HG03575 (cell line): ENCODE measurements at regions not wholly inside any gene's neighbourhood (a gene's known extent, or its start where the extent isn't known, plus 50 kb on each side); places are given as distances from the start of the nearest gene placed in this dataset.

Experiments used
- ATAC-seq: cut with Tn5 transposase; IDR thresholded peaks from one replicate; pipeline ENCODE4 v1.9.1; 2021; ENCODE audit not compliant: unreplicated experiment, insufficient number of reproducible peaks, low FRiP score; ENCODE audit errors: extremely low read depth

DNA sequence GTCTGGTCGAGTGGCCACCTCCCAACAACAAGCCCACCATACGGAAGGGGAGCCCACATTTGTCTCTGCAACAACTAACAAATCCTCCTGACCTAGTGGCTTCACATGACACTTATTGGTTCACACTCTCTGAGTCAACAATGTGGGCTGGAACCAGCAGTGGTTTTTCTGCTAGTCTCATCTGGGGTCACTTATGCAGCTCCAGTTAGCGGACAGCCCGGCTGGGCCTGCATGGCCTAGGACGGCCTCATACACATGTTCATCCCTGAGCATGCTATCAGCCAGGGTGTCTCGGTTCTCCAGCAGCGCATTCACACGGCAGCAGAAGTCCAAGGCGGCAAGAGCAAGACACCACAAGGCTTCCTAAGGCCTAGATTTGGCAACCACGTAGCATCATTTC is 281.7 kb downstream of the XXYLT1 start:
- no peak for ATAC-seq

DNA sequence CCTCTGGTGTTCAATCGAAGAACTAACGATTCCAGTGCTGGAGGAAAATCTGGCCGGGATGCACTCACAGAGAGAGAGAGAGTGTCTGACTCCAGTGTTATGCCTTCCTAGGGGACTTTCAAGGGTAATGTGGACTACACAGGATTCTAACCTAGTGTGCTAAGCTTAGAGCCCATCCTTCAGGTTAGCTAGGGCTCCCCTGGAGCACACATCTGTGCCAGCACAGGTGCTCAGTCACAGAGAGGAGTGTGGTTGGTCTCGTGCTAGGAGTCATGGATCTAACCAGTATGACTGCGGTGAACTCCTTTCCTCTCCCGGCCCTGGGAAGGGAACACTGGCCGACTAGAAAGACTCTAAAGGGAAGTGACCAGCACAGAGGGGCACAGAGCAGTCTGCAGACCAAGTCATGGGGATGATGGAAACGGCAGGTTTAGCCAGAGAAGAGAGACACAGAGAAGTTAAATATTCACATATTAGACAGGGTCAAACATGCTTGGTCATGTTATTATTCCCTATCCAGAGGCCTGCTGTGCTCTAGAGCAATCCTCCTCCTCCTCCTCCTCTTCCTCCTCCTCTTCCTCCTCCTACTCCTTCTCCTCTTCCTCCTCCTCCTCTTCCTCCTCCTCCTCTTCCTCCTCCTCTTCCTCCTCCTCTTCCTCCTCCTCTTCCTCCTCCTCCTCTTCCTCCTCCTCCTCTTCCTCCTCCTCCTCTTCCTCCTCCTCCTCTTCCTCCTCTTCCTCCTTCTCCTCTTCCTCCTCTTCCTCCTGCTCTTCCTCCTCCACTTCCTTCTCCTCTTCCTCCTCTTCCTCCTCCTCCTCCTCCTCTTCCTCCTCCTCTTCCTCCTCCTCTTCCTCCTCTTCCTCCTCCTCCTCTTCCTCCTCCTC is 280.3 kb downstream of the XXYLT1 start:
- ATAC-seq: no peak

DNA sequence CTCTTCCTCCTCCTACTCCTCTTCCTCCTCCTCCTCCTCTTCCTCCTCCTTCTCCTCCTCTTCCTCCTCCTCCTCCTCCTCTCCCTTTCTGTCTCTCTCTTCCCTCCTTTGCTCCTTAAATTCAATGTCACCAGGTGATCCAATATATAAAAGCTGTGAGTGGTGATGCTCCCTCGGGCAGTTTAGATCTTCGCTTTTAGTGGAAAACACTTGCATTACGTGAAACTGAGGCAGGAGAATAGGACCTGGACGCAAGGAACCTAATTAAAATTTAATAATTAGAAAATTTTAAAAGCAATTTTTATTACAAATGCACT is 279.7 kb downstream of the XXYLT1 start:
- ATAC-seq: no peak

DNA sequence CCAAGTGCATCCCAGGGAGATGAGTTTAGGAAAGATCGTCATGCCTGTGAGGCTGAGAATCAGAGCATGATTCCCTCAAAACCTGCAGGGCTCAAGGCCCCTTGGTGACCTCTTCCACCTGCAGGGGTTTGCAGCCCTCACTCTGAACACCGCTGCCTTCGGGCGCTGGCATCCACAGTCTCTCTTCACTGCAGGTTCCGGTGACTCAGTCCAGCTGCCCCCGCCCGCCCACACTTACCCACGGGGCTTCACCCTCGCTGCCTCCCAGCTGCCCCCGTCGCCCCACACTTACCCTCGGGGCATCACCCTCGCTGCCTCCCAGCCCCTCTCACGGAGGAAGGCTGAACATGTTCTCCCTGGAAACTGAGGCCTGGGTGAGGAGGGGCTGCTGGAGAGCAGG is 277.1 kb downstream of the XXYLT1 start:
- no peak for ATAC-seq

DNA sequence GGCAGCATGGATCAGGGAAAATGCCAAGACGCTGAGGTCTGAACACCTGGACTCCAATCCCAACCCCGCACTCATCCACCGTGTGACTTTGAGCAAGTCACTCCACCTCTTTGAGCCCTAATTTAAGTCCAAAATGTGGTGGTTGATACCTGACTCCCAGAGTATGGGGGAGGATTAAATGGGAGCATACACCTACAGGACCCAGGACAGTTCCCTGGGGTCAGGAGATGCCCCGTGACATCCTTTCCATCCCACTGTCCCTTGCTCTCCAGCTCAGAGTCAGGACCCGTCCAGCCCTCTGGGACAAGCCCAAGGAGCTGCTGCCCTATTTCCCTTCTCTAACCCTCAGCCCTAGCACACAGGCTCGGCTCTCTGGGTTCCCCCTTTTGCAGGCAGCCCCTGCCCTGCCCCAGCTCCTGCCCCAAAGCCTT is 276.4 kb downstream of the XXYLT1 start:
- no peak for ATAC-seq

DNA sequence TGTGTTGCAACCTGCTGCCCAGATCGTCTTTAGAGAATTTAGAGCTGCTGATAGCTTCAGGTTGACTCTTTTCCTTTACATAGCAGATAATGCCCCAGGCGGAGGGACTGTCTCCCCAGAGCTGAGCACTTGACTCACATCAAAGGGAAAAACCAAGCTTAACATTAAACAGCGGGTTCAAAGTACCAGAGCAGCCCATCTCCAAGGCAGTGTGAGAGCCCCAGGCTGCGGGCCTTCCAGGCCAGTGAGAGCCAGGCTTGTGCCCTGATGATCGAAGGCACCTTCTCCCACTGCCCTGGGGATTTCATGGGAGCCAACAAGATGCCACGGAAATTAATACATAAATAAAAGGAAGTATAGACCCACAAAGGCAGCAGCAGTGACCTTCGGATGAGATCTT is 275.6 kb downstream of the XXYLT1 start:
- no peak for ATAC-seq

DNA sequence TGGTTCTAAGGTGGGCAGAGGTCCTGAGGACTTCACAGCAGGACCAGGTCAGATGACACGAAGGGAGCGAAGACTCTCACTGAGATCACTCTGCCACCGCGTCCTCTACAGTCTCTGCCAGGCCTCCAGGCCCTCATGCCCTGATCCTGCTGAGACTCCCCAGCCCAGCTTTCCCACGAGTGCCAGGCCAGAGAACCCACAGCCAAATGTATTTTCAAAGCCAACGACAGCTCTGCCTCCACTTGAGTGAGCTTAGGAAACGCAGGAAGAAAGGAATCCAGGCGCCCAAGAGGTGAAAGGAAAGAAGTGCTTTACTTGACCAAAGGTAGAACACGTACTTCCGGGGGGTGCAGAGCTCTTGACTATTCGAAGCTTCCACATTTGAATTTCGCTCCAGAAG is 275.0 kb downstream of the XXYLT1 start:
- ATAC-seq: no peak

DNA sequence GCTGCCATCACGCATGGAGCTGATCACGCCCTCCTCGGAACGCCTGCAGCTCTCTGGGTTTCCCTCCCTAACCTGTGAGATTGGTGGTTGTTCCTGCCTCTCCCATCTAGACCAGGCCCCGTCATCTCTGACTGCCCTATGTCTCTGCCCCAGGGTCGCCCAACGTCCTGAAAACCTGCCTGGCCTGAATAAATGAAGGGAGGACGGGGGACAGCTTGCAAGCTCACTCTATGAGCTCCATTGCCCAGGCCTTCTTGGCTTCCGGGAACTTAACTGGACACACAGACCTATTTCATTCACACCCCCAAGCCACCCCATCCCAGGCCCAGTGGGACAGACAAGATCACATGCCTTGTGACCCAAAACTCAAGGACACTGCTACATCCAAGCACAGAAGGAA is 274.2 kb downstream of the XXYLT1 start:
- ATAC-seq: no peak

DNA sequence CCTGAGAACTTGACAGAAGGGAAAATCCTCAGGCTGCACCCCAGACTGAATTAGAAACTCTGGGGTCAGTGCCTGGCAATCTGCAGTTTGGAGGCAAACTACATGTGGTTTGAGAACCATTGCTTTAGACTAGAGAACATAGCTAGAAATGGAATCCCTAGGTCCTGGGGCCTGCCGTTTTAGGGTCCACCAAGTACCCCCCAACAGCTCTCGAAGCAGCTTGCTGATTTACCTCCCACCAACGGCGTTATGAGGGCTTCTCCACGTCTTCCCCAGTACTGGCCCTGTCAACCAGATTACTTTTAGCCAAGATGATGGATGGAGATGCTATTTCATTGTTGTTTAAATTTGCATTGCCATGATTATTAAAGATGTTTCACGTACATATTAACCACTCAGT is 272.5 kb downstream of the XXYLT1 start:
- ATAC-seq: no peak

DNA sequence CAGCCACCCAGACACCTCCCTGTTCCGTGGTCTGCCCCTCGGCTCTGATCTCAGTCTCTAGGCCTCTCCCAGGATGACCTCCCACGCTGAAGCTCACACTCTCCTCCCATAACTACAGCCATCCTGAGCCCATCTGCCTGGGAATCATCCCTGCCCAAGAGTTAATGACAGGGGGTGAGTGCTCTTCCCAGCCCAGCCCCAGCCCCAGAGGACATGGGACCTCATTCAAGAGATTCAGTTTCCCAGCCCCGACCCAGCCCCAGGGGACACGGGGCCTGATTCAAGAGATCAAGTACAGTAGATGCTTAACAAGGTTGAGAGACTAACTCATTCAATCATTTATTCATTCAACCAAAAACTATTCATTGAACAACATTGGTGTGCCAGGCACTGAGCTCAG is 272.0 kb downstream of the XXYLT1 start:
- no peak for ATAC-seq

DNA sequence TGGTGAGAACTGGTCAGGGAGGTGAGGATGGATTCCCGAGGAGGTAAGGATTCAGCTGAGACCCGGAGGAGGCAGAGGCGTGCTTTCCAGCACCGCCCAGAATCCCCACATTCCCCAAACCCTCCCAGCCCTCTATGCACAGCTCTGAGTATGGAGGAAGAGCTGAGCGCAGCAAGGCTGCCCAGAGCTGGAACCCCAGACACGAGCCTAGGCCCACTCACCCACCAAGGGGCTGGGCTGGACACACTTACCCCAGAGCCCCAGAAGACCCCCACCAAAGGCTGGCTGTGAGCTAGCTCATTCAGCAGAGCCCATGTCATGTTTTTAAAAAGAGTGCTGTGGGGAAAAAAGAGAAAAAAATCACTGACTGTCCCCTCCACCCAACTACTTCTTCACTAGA is 271.5 kb downstream of the XXYLT1 start:
- no peak for ATAC-seq

DNA sequence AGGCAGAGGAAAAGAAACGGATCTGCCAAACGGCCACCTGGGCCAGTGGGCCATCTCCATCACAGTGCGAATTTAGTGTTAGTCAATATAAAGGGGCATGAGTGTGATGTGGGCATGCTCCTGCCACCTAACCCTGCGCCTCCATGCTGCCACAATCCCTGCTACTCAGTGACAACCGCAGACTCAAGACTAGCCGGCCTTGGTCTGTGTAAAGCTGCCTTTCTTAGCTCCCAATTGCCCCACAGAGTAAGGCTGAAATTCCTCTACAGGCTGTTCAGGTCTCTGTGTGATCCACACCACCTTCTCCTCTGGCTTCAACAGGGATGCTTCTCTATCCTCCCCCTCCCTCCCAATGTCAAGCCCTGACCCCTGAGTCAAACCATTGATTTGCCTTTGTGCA is 269.7 kb downstream of the XXYLT1 start:
- ATAC-seq: no peak

DNA sequence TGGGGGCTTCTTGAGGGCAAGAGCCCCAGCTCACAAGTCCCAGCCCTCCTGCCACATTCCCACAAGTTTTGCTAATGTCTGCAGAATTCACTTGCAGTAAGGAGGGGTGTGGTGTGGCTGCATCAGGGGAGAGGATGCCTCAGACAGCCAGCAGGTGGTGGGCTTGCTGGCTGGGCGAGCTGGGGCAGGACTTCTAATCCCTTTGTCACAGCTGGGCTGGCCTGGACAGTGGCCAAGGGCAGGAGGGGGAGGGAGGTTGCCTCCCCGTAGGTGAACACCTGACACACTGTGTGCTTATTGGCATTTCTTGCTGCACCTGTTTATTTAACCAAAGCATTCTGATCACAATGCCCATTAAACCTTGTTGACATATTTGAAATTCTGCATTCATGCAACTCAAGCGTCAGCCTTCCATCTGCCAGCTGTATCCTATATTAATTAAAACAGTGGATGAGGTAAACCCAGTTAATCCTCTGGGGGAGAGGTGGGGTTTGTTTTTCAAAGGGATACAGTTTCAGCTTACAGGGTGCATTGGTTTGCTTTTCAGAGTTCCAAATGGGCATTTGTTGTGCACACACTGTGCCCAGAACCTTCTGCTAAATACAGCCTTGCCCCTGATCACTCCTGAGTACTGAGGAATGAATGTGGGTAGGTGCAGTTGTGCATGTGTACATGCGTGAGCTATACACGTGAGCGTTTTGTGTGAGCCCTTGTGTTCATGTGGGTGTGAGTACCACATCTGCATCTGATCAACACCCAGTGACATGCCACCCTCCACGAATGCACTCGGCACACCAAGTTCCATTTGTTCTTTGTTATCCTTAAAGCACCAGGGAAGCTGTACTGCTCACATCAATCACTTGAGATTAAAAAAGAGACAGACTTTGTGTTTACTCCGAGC is 268.7 kb downstream of the XXYLT1 start:
- ATAC-seq: no peak

DNA sequence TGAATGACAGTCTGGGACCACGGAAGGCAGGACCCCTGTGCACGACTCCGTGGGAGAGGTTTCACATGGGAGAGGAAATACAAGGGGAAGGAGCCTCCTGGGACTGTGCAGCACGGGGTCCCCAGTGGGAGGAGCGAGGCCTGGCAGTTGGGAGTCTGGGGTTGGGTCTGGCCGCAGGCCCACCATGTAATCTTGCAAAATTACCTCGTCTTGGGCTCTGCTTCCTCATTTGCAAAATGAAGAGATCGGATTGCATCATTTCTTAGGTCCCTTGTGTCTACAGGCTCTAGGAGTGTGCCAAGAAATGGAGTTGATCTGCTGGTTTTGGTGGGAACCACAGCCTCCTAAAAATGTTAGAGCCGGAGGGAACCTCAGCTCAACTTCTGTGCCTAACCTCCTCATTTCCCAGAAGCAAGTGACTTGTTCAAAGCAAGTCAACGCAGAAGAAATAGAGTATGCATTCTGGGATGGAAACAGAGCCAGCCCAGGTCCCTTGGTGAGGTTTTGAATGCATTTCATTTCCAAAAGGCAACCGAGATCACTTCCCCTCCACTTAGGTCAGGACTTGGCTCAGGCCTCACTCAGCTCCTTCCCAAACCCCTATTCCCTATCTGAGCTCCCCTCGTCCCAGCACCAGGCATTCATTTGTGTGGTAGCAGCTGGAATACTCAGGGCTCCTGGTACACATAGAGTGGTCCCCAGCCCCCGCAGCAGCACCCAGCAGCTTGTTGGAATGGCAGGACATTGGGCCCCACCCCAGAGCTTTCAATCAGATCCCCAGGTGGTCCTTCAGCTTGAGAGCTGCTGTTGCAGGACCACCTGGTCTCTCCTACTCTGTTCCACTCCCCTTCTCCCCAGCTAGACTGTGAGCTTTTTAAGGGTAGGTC is 267.7 kb downstream of the XXYLT1 start:
- no peak for ATAC-seq

DNA sequence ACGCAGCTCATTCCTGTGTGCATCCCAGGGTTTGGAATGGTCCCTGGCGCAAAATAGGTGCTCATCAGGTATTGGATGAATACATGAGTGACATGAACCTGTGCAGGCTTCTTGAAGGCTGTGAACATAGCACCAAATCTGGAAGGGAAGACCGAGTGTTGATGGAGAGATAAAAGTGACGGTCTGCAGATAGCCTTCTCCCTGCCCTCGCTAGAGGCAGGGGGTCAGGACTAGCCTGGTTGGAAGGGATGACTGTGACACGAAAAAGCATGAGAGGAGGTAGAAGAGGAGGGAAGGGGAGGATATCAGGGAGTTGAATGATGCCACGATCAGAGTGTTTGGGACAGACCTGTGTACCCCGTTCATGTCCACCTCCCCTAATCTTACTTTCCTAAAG is 267.1 kb downstream of the XXYLT1 start:
- ATAC-seq: no peak

DNA sequence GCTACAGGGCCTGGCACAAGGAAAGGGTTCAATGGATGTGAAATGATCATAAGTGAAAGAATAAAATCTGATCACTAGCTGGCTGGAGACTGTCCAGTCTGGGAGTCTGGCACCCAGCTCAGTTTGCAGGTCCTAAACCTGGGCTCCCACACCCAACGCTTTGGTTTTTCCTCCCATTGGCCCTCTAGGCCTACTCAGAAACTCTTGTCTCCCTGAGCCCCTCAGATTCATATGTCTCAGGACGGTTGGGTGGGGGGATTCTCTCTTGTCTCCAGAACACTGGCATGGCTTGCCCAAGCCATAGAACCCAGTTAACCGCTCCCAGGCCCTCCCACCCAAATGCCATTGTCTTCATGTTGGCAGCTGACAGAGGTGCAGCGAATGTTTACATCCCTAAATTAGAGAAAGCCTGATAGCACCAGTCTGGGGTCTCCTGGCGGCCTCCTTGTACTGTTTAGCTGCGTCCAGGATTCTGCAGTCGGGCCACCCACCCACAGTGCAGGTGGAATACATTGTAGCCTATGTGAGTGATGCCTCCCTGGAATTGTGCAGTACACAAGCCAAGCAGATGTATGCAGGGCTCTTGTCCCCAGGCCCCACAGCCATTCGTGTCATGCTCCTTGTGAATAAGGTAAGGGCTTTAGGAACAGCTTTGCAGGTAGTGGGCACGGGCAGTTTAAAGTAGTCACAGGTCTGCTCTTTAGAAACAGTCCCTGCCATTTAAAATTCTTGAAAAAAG is 266.3 kb downstream of the XXYLT1 start:
- no peak for ATAC-seq

DNA sequence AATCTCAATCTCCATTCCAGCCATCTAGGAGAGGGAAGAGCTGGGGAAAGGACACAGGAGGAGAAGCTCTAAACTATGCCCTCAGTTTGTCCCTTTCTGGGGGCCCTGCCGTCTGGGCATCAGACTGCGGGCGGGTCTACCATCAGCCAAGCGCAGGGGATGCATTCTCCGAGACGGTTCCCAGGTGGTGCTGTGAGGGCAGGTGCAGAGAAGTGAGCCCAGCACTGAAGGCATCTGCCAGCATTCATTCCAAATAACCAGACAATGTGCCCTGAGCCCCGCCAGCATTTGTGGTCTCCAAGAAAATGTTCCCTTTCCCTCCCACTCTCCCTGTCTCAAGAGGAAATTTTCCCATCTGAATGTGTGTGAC is 265.7 kb downstream of the XXYLT1 start:
- no peak for ATAC-seq

DNA sequence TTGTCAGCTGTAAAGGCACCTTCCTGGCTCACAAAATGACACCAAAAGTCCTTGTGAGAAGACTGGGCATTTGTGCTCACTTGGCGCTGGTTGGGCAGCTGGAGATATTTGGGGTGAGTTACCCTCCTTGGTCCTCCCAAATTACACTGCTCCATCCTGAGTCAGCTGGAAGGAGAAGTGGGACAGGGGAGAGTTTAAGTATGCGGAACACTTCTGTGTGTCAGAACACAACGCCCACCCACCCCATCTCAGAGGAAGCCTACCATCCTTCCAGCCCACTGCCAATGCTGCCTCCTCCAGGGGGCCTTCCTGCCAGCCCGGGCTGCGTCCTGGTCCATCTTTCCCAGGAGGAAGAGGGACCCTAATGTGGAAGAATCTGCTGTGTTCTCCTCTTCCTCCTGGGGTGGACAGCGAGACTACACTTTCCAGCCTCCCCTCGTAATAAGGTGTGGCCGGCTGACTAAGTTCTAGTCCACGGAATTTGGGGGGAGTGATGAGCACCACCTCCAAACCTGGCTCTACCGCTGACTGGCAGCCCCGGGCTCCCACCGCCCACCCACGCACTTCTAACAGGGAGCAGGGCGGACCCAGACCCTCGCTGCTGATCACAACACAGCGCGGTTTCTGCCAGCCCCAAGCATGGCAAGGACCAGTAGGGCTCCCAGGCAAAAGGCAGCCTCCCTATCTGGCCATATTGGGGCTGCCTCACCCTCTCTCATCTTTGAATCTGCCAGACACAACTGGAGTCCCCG is 265.0 kb downstream of the XXYLT1 start:
- no peak for ATAC-seq
